GM12892 (cell line): ENCODE measurements at regions not wholly inside any gene's neighbourhood (a gene's known extent, or its start where the extent isn't known, plus 50 kb on each side); places are given as distances from the start of the nearest gene placed in this dataset.

ENCODE experiments used
- POLR2A ChIP-seq: IDR thresholded peaks from 2 replicates; pipeline ENCODE4 v1.6.1; 2011; ENCODE audit warnings: low read depth, low read length, control low read depth
- POLR2AphosphoS5 ChIP-seq: IDR thresholded peaks from 2 replicates; pipeline ENCODE4 v1.6.1; 2011; ENCODE audit warnings: low read depth, low read length, control low read depth

DNA sequence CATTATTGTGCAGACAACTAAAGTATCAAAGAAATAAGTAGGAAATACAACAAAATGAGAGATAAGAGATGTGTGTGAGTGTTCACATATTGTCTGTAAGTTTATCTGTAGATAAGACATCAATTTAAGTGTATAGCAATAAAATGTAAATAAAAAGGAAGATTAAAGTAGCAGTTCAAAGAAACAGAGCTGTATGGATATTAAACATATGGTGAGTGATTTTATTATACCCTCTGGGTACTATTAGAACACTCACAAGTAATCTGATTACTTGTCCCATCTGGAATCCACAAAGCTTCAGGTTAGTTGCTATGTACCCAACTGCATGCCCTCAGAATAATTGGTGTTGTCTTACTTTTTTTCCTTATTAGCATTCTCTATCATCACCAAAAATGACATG lies 747.9 kb upstream of the ADGRL3 start:
- TF ChIP-seq POLR2AphosphoS5 (no peak), POLR2A (no peak)
